Esophagus muscularis mucosa (tissue), 4 donors: ENCODE measurements at regions not wholly inside any gene's neighbourhood (a gene's known extent, or its start where the extent isn't known, plus 50 kb on each side); places are given as distances from the start of the nearest gene placed in this dataset.

Experiments
- DNase-seq: peaks from one replicate; pipeline ENCODE4 v3.0.0-alpha.2; 2017; ENCODE audit errors: extremely low spot score
- H3K27ac ChIP-seq, 4 donors: fragments of 200-600 bp; sonication (generic); replicated peaks in 1 of 4; 1 replicate in 3 of 4; 2 replicates in 1 of 4; pipeline ENCODE4 v1.5.1; 2016 to 2019; ENCODE audit warnings: mild to moderate bottlenecking in 1 of 4
- H3K27me3 ChIP-seq, 4 donors: fragments of 200-600 bp; sonication (generic); one replicate each; pipeline versions ENCODE4 v1.5.1 to v1.6.0; 2016 to 2019
- H3K36me3 ChIP-seq, 4 donors: fragments of 200-600 bp; sonication (generic); one replicate each; pipeline ENCODE4 v1.5.1; 2016 to 2019
- H3K4me1 ChIP-seq, 4 donors: fragments of 200-600 bp; sonication (generic); one replicate each; pipeline ENCODE4 v1.5.1; 2016 to 2019
- H3K4me3 ChIP-seq, 4 donors: fragments of 200-600 bp; sonication (generic); 1 replicate in 2 of 4; 2 replicates in 2 of 4; pipeline ENCODE4 v1.5.1; 2016 to 2019; ENCODE audit warnings: mild to moderate bottlenecking in 4 of 4, moderate library complexity in 1 of 4
- H3K9me3 ChIP-seq, 4 donors: fragments of 200-600 bp; sonication (generic); 1 replicate in 3 of 4; 2 replicates in 1 of 4; pipeline ENCODE4 v1.5.1; 2016 to 2019
- CTCF ChIP-seq, 3 experiments: fragments of 200-600 bp in 2 of 3; fragments of 450-650 bp in 1 of 3; sonication (generic) in 2 of 3; IDR thresholded peaks; one replicate each; pipeline ENCODE4 v1.5.1; 2017 to 2019; ENCODE audit warnings: antibody characterized with exemption in 3 of 3, mild to moderate bottlenecking in 2 of 3, moderate library complexity in 1 of 3
- EP300 ChIP-seq: sonication (generic); formaldehyde crosslinking; IDR thresholded peaks from one replicate; pipeline ENCODE4 v1.6.1; 2017; ENCODE audit warnings: antibody characterized with exemption
- POLR2A ChIP-seq: fragments of 450-650 bp; IDR thresholded peaks from one replicate; pipeline ENCODE4 v1.6.1; 2017; ENCODE audit warnings: antibody characterized with exemption, moderate library complexity, mild to moderate bottlenecking, low read depth
- POLR2AphosphoS5 ChIP-seq, 2 donors: sonication (generic); formaldehyde crosslinking; IDR thresholded peaks; one replicate each; pipeline ENCODE4 v1.6.1; 2017; ENCODE audit warnings: antibody characterized with exemption in 2 of 2
- WGBS: methylation state at CpG from one replicate; pipeline ENCODE4 v1.1.5; 2018; 5-methylcytosine and 5-hydroxymethylcytosine counted together
- intact Hi-C: fragments of 100-400 bp; cut with DNase I; formaldehyde crosslinking; loops from one replicate; pipeline ENCODE4 v1.15.1; 2023

DNA sequence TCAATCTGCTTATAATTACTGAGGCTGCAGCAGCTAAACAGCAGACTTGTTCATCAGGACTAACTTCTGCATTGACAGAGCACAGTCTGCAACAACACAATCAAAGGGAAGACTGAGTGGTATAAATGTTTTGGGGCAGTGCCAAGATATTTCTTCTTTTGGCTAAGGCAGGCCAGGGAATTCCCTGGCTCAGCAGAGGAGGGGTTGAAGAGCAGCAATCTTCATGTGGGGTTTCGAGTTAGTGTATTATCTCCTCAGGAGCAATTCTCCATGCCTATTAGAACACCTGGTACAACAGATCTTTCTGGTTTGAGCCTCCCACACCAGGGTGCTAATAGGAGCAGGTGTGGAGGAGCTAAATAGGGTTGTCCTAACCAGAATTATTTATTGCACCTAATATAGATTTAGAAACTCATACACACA, 103.0 kb upstream of the STK17B start:
- WGBS = 45% methylated on average over 1 of the region's 1 CpG

DNA sequence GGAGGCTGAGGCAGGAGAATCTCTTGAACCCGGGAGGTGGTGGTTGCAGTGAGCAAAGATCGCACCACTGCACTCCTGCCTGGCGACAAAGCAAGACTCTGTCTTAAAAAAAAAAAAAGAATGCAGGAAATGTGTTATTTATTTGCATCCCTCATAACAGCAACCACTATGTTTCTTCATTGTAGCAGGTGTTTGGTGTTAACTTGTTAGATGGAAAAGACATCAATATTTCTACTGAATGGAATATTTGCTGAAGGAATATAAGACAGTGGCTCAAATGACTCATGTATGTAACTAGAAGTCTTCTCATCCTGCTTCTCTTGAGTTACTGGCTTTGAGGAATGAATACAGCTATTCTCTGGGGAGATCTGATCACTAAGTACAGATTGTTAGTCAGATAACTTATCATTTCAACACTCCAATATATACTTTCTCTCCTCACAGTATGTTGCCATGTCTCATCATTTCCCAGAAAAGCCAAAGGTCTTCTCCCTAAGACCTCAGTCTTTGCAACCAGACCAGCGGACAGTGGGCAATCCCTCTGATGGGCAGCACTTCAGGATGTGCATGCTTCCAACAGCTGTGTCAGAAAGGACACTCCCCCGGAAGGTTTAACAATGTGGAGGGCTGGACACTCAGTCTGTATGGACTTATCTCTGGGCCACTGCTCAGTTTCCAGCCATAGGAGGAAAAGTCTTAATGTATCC, 104.4 kb upstream of the STK17B start:
- WGBS = 88% methylated on average over 5 of the region's 5 CpGs
- Histone ChIP-seq H3K4me1 (peaks cover 0 to 10% (median 4%) of the 10 kb centered on the region in 4 donors), H3K27ac (no peak overlapping the region), H3K27me3 (no peaks in the 10 kb centered on the region), H3K36me3 (peaks cover 0 to 17% (median 0%) of the 10 kb centered on the region in 4 donors), H3K9me3 (no peaks in the 10 kb centered on the region), H3K4me3 (no peak overlapping the region)
- DNase-seq = no peak
- intact Hi-C loops = no loop called here
- TF ChIP-seq POLR2AphosphoS5 (IDR thresholded peaks at IDR 0.05) = no peak
- TF ChIP-seq CTCF (IDR thresholded peaks at IDR 0.05) = no peak
- TF ChIP-seq EP300 = no peak
- no peak for TF ChIP-seq POLR2A

More for the DNA sequence above, 103.0 kb upstream of the STK17B start:
- H3K4me1 ChIP-seq = peaks cover 0 to 10% (median 4%) of the 10 kb centered on the region in 4 donors
- H3K36me3 ChIP-seq = peaks cover 0 to 29% (median 0%) of the 10 kb centered on the region in 4 donors
- intact Hi-C loops = no loop called here
- H3K9me3 ChIP-seq = no peaks in the 10 kb centered on the region
- H3K27me3 ChIP-seq = no peaks in the 10 kb centered on the region
- no peak overlapping the region for H3K27ac ChIP-seq
- TF ChIP-seq POLR2AphosphoS5 (IDR thresholded peaks at IDR 0.05) (no peak), CTCF (IDR thresholded peaks at IDR 0.05) (no peak)
- H3K4me3 ChIP-seq = no peak overlapping the region
- no peak for DNase-seq

DNA sequence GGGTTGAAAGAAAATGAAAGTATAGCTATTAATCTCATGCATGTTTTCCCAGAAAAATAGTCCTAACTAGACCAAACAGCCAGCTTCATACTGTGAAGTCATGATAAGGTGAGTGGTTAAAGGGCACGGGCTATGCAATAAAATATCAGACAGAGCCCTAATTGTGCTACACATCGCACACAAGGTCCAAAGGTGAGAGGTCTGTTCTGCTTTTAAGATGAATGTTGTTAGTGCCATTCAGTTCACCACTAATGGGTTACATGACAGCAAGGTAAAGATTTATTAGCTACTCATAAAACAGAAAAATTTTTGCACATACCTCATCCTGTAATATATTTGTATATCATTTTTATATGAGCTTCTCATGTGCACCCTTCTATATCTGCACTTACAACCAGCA, 105.0 kb upstream of the STK17B start:
- H3K9me3 ChIP-seq = no peaks in the 10 kb centered on the region
- H3K27me3 ChIP-seq = no peaks in the 10 kb centered on the region
- no peak for TF ChIP-seq POLR2AphosphoS5 (IDR thresholded peaks at IDR 0.05)
- TF ChIP-seq EP300 = no peak
- TF ChIP-seq POLR2A = no peak
- no peak for TF ChIP-seq CTCF (IDR thresholded peaks at IDR 0.05)
- no peak for DNase-seq
- no peak overlapping the region for H3K27ac ChIP-seq
- WGBS = 42% methylated on average over 2 of the region's 2 CpGs
- intact Hi-C loops = no loop called here
- peaks cover 0 to 10% (median 4%) of the 10 kb centered on the region in 4 donors for H3K4me1 ChIP-seq
- H3K36me3 ChIP-seq = peaks cover 0 to 12% (median 0%) of the 10 kb centered on the region in 4 donors
- H3K4me3 ChIP-seq = no peak overlapping the region

DNA sequence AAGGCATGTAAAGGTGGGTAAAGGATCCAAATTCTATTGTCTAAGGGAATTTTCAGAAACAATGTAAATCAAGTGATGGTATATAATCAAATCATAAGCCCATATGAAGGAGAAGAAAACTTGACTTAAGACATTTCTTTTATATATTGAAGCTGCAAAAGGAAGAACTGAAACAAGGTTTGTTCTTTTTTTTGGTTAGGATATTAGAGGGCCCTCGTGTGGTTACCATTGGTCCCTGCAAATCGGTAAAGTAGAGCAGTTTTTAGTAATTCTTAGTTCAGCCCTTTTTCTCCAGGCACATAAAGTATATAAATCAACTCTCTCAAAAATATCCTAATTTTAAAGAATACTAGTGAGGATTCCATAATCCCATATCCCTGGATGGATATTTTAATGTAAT, 105.6 kb upstream of the STK17B start:
- peak; percentile 26 to 47 (median 35) for TF ChIP-seq CTCF (IDR thresholded peaks at IDR 0.05)
- TF ChIP-seq POLR2A = no peak
- H3K27me3 ChIP-seq = no peaks in the 10 kb centered on the region
- H3K4me1 ChIP-seq = peaks cover 0 to 10% (median 4%) of the 10 kb centered on the region in 4 donors
- intact Hi-C loops = no loop called here
- 49% methylated on average over 2 of the region's 2 CpGs for WGBS
- H3K27ac ChIP-seq = no peak overlapping the region
- H3K36me3 ChIP-seq = peaks cover 0 to 6% (median 0%) of the 10 kb centered on the region in 4 donors
- DNase-seq = no peak
- no peaks in the 10 kb centered on the region for H3K9me3 ChIP-seq
- H3K4me3 ChIP-seq = no peak overlapping the region

DNA sequence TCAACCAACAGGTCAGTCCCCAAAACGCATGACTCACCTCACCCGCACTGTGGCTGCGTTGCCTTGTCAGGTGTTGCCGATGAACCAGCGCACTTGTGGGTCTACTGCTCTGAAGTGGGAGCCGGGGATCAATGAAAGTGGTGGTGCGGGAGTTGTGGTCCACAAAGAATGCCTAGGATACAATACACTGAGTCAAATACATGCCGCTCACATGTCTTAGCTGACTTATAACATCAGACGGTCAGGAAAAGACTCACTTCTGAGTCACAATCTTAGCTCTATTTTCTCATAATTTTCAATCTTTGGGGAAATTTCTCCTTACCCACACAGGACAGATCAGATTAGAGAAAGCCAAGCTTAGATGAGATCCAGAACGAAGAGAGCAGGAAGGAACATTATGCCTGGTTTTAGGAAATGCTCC, 107.1 kb upstream of the STK17B start:
- TF ChIP-seq POLR2AphosphoS5 (IDR thresholded peaks at IDR 0.05) (no peak), POLR2A (no peak)
- H3K27me3 ChIP-seq = no peaks in the 10 kb centered on the region
- no peaks in the 10 kb centered on the region for H3K9me3 ChIP-seq
- intact Hi-C loops = no loop called here
- H3K27ac ChIP-seq = no peak overlapping the region
- DNase-seq = no peak
- H3K36me3 ChIP-seq = peaks cover 0 to 6% (median 0%) of the 10 kb centered on the region in 4 donors
- no peak overlapping the region for H3K4me3 ChIP-seq
- whole genome bisulfite sequencing = 93% methylated on average over 10 of the region's 10 CpGs
- H3K4me1 ChIP-seq = peaks cover 0 to 10% (median 4%) of the 10 kb centered on the region in 4 donors
